ENCODE measurements at regions not wholly inside any gene's neighbourhood (a gene's known extent, or its start where the extent isn't known, plus 50 kb on each side); places are given as distances from the start of the nearest gene placed in this dataset.

GRCh38 chr5:73996151-73996755 is 370.3 kb downstream of the ARHGEF28 start:
- DNase-seq: no peak

- no peak for DNase-seq
These were observed 369.0 kb downstream of the ARHGEF28 start for GRCh38 chr5:73994963-73995362.

Data from inflammatory macrophage treated with lipopolysaccharide for 4 hours (primary cell).